Esophagus (tissue), 2 donors: ENCODE measurements at regions not wholly inside any gene's neighbourhood (a gene's known extent, or its start where the extent isn't known, plus 50 kb on each side); places are given as distances from the start of the nearest gene placed in this dataset.
"Not testable (repeated sequence)": the region's sequence is repeated elsewhere in the genome, so short reads cannot be mapped to it uniquely, and the experiment has no call there.

ENCODE experiments used
- H3K27ac ChIP-seq, 2 donors: one replicate each; pipeline ENCODE4 v1.5.1; 2013; ENCODE audit warnings: low read depth in 2 of 2, mild to moderate bottlenecking in 2 of 2, inconsistent platforms in 1 of 2, low read length in 1 of 2, moderate library complexity in 1 of 2
- H3K27me3 ChIP-seq, 2 donors: one replicate each; pipeline ENCODE4 v1.6.1; 2013; ENCODE audit warnings: low read length in 2 of 2, control low read depth in 1 of 2, mild to moderate bottlenecking in 1 of 2; ENCODE audit not compliant: insufficient read depth in 2 of 2, control insufficient read depth in 1 of 2
- H3K36me3 ChIP-seq, 2 donors: one replicate each; pipeline ENCODE4 v1.6.1; 2013; ENCODE audit warnings: low read length in 1 of 2; ENCODE audit not compliant: control insufficient read depth in 2 of 2, insufficient read depth in 2 of 2
- H3K4me1 ChIP-seq, 2 donors: one replicate each; pipeline ENCODE4 v1.6.1; 2013; ENCODE audit warnings: low read length in 1 of 2; ENCODE audit not compliant: control insufficient read depth in 2 of 2, insufficient read depth in 2 of 2
- H3K4me3 ChIP-seq, 2 donors: one replicate each; pipeline ENCODE4 v1.5.1; 2013; ENCODE audit warnings: low read length in 2 of 2, mild to moderate bottlenecking in 2 of 2, low read depth in 1 of 2, moderate library complexity in 1 of 2
- H3K9me3 ChIP-seq, 2 donors: one replicate each; pipeline ENCODE4 v1.6.1; 2013; ENCODE audit warnings: mild to moderate bottlenecking in 2 of 2, low read depth in 1 of 2, low read length in 1 of 2, moderate library complexity in 1 of 2; ENCODE audit not compliant: control insufficient read depth in 2 of 2, insufficient read depth in 1 of 2
- WGBS, 2 donors: extraction: QIAGEN DNeasy Blood & Tissue Kit; methylation state at CpG; one replicate each; pipeline ENCODE4 v1.1.7; 2013; 5-methylcytosine and 5-hydroxymethylcytosine counted together
- donor health status: healthy with polysubstance abuse.
- donor health status: Bipolar disorder and iron deficiency.

DNA sequence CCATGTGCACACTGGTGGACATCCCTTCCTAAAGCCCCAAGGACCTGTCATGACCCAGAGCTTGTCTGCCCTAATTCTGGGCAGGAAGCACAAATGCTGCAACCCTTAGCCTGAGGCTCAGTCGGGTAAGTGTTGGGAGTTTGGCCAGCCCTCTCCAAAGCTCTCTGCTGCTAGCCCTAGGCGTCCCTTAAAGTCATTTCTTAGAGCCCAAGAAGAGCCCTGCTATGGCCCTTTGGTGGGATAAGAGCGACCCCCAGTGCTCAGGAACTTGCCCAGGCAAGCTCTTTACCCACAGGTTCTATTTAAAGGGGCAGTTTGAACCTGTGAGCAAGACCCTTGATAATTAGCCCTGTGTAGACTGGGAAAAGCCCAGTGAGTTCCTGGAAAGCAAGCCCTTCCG lies 356.8 kb downstream of the RRAGC start:
- Histone ChIP-seq H3K4me3 (no peak overlapping the region), H3K27me3 (peaks cover 0 to 2% of the 10 kb centered on the region in 2 donors), H3K9me3 (no peaks in the 10 kb centered on the region), H3K36me3 (no peaks in the 10 kb centered on the region), H3K4me1 (peaks cover 0 to 2% of the 10 kb centered on the region in 2 donors), H3K27ac (no peak overlapping the region)
- WGBS, 2 donors, result 38 to 48% methylated on average over 4 of the region's 4 CpGs

DNA sequence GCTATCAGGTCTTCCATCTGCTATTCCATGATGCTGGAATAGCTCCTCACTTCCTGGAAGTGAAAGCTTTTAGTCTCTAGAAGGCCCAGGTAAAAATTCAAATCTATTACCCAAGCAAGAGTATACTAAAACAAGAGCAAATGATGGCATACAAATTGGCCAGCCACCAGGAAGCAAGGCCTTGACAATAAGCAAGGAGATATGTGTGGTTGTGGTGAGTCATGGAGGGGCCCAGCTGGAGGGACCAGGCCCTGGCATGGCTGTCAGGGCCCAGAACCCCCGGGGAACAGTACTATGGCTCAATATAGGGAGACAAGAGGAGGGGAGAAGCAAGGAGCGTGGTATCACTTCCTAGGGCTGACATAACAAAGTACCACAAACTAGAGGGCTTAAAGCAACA lies 358.7 kb downstream of the RRAGC start:
- WGBS, 2 donors, result 65 to 69% methylated on average over 2 of the region's 2 CpGs
- peaks cover 0 to 2% of the 10 kb centered on the region in 2 donors for H3K27me3 ChIP-seq
- H3K27ac ChIP-seq, result no peak overlapping the region
- H3K4me3 ChIP-seq, result no peak overlapping the region
- no peaks in the 10 kb centered on the region for H3K36me3 ChIP-seq
- H3K4me1 ChIP-seq, result no peaks in the 10 kb centered on the region
- H3K9me3 ChIP-seq, result no peaks in the 10 kb centered on the region

DNA sequence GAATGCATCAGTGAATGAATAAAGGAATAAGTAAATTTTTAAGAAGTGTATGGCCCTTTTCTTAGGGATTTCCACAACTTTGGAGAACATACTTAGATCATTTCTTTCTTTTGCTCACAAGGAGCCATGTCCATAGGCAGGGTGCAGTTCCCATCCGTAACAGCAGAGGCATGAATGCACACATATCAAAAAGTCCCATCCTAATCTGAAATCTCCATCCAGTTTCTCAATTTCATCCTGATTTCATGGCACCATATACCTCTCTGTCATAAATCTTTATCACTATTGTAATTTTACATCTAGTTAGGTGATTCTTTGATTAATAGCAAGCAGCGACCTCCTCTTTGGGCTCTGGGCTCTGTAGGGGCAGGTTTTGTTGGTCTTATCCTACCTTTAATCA lies 359.2 kb downstream of the RRAGC start:
- Histone ChIP-seq H3K27me3 (peaks cover 0 to 2% of the 10 kb centered on the region in 2 donors), H3K36me3 (no peaks in the 10 kb centered on the region), H3K4me1 (no peaks in the 10 kb centered on the region), H3K27ac (no peak overlapping the region), H3K9me3 (no peaks in the 10 kb centered on the region), H3K4me3 (no peak overlapping the region)
- WGBS, 2 donors, result 77 to 87% methylated on average over 2 of the region's 2 CpGs

DNA sequence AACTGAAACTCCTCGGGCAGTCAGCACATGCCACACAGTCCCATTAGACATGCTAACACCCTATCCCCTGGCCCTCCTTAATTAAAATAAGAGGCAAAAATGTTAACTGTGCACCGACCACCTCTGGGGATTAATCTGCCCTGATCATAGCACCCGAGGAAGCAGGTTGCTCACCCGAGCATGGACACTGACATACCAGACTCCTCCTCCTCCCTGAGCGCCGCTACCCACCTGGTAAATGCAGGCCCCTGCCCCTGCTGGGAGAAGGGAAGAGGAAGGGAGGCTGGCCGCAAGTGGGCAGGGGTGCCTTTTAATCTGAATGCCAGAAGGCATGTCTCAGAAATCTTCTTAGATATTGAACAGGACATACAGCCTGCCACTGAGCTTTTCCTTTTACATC lies 360.9 kb downstream of the RRAGC start:
- H3K27ac ChIP-seq, result no peak overlapping the region
- H3K4me3 ChIP-seq, result no peak overlapping the region
- no peaks in the 10 kb centered on the region for H3K27me3 ChIP-seq
- no peaks in the 10 kb centered on the region for H3K4me1 ChIP-seq
- WGBS, 2 donors, result 54 to 58% methylated on average over 7 of the region's 7 CpGs
- no peaks in the 10 kb centered on the region for H3K36me3 ChIP-seq
- H3K9me3 ChIP-seq, result no peaks in the 10 kb centered on the region

DNA sequence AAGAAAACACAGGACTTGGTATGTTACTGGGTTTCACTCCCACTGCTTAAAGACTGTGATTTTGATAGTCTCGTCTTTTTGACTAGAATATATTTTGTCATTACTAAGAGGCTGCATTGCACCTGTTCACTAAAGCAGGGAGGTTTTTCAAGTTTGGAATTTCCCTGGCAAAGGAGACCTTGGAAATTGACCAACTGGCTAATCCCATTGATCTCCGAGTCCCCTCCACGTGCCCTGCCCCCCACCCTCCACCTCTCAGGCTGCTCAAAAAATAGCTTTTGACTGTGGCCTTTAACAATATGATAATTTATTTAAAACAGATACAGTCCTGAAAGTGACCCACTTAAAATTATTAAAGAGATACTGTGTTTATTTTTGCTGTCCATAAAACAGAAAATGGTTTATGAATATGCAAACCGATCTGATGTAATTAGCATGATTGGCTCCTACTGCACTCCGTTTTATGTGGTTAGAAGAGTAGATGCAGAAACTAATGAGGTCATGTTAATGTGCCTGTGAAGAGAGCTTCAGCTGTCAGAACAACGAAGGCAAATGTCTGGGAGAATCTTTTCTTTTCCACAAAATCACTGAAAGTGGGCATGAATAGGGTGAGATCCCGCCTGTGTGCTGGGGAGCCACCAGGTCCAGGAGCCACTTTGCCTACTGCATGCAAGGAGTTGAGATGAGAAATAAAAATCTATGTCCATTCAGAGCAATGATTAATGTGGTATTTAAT lies 361.5 kb downstream of the RRAGC start:
- 45 to 46% methylated on average over 7 of the region's 7 CpGs for WGBS, 2 donors
- H3K9me3 ChIP-seq, result no peaks in the 10 kb centered on the region
- no peak overlapping the region for H3K4me3 ChIP-seq
- H3K4me1 ChIP-seq, result no peaks in the 10 kb centered on the region
- H3K27me3 ChIP-seq, result no peaks in the 10 kb centered on the region
- H3K36me3 ChIP-seq, result no peaks in the 10 kb centered on the region
- H3K27ac ChIP-seq, result no peak overlapping the region

DNA sequence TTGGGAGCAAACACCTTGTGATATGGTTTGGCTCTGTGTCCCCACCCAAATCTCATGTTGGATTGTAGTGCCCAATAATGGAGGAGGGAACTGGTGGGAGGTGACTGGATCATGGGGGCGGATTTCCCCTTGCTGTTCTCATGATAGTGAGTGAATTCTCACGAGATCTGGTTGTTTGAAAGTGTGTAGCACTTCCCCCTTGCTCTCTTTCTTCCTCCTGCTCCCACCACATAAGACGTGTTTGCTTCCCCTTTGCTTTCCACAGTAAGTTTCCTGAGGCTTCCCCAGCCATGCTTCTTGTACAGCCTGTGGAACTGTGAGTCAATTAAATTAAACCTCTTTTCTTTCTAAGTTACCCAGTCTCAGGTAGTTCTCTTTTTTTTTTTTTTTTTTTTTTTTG lies 366.3 kb downstream of the RRAGC start:
- H3K4me1 ChIP-seq, H3K9me3 ChIP-seq, H3K4me3 ChIP-seq, H3K27ac ChIP-seq, H3K36me3 ChIP-seq, H3K27me3 ChIP-seq: not testable (repeated sequence)
- WGBS, 2 donors, result 58 to 70% methylated on average over 3 of the region's 3 CpGs

DNA sequence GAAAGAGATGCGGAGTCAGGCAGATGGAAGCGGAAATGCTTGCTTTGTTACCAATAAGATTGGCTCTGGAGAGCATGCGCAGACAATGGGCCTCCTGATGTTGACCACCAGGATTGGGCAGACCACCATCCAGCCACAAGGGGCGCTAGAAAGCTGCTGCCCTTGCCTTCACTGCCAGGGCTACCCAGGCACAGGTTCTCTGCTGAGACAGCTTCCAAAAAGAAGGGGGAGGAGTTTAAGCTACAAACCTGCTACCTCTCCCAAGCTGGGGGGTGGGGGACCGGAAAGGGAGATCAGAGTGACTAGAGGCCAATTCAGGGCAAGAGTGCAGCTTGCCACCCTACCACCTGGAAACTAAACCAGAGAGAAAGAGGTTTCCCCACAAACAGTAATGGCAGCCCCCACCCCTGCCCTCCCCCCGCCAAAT lies 369.7 kb downstream of the RRAGC start:
- Histone ChIP-seq H3K27ac (no peak overlapping the region), H3K9me3 (peaks cover 0 to 2% of the 10 kb centered on the region in 2 donors), H3K4me1 (no peaks in the 10 kb centered on the region), H3K27me3 (peaks cover 0 to 4% of the 10 kb centered on the region in 2 donors), H3K4me3 (no peak overlapping the region), H3K36me3 (no peaks in the 10 kb centered on the region)
- WGBS, 2 donors, result 58 to 68% methylated on average over 6 of the region's 6 CpGs

DNA sequence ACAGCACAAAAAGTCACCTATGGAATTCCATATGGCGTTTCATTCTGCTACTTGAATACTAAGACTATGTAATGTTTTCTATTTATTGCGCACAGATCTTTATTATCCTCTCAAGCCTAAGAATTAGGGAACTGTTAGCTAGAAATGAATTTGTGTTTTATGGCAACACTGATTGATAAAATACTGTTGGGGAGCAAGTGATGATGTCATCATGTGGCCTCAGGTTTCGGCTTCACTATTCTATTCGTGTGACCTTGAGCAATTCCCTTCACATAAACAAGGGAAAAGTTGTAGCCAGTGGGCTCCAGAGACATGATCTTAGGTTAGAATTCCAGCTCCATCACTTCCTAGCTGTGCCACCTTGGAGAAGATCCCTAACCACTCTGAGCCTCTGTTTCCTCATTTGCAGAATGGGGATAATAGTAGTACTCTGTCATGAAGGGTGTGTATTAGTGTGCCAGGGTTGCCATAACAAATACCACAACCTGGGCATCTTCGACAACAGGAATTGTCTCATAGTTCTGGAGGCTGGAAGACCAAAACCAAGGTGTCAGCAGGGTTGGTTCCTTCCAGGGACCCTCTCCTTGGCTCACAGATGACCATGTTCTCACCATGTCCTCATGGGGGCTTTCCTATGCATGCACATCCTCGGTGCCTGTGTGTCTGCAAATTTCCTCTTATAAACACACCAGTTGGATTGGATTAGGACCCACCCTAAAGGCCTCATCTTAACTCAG lies 371.2 kb downstream of the RRAGC start:
- Histone ChIP-seq H3K27ac (no peak overlapping the region), H3K36me3 (no peaks in the 10 kb centered on the region), H3K27me3 (peaks cover 0 to 4% of the 10 kb centered on the region in 2 donors), H3K4me3 (no peak overlapping the region), H3K9me3 (peaks cover 0 to 2% of the 10 kb centered on the region in 2 donors), H3K4me1 (no peaks in the 10 kb centered on the region)
- WGBS, 2 donors, result 88 to 90% methylated on average over 6 of the region's 6 CpGs

DNA sequence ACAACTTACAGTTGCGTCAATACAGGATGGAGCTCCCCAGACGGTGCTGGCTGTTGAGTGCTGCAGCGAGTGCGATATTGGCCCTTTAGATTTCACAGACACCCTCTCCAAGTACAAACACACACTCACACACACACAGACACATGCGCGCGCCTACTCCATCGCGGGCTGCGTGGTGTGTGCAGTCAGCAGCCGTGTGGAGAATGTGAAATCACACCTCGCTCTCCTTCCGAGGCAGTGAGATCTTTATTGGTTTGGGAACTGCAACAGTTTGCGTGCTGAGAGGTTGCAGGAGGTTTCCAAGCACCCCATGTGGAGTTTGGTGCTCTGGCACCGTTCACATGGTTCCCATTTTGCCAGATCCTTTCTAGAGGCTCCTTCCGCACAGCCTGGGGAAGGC lies 372.2 kb downstream of the RRAGC start:
- Histone ChIP-seq H3K4me3 (no peak overlapping the region), H3K36me3 (no peaks in the 10 kb centered on the region), H3K27me3 (peaks cover 0 to 4% of the 10 kb centered on the region in 2 donors), H3K4me1 (no peaks in the 10 kb centered on the region), H3K27ac (no peak overlapping the region), H3K9me3 (peaks cover 0 to 2% of the 10 kb centered on the region in 2 donors)
- WGBS, 2 donors, result 89 to 91% methylated on average over 16 of the region's 16 CpGs

DNA sequence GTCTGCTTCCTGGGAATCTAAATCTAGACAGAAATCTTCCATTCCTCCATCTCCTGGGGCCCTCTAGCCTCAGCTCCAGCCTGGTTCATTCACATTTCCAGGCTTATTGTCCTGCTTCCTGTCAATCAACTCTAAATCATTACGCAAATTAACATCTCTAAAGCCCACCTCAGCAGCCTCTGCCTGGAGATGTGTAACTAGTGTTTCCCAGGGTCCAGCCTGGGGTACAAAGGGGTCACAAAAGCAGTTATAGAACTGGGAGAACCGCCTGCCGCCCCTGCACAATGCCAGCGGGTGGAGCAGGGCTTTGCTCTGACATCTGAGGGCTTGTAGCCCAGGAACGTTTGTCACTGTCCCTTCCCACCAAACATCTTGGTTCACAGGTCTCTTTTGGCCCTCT lies 373.5 kb downstream of the RRAGC start:
- Histone ChIP-seq H3K27ac (no peak overlapping the region), H3K36me3 (no peaks in the 10 kb centered on the region)
- WGBS, 2 donors, result 40 to 41% methylated on average over 5 of the region's 5 CpGs

More for the DNA sequence above, 373.5 kb downstream of the RRAGC start:
- no peak overlapping the region for H3K4me3 ChIP-seq
- H3K27me3 ChIP-seq, result peaks cover 0 to 2% of the 10 kb centered on the region in 2 donors
- no peaks in the 10 kb centered on the region for H3K4me1 ChIP-seq
- peaks cover 0 to 2% of the 10 kb centered on the region in 2 donors for H3K9me3 ChIP-seq
